Endothelial cell of umbilical vein (primary cell): ENCODE measurements at regions not wholly inside any gene's neighbourhood (a gene's known extent, or its start where the extent isn't known, plus 50 kb on each side); places are given as distances from the start of the nearest gene placed in this dataset.
"Not testable (repeated sequence)": the region's sequence is repeated elsewhere in the genome, so short reads cannot be mapped to it uniquely, and the experiment has no call there.

Experiments
- CTCF ChIP-seq, 2 donors: IDR thresholded peaks; 1 replicate in 1 of 2; 2 replicates in 1 of 2; pipeline ENCODE4 v1.5.1; 2011; ENCODE audit warnings: low read length in 2 of 2, mild to moderate bottlenecking in 2 of 2, moderate library complexity in 2 of 2, control low read depth in 1 of 2, inconsistent platforms in 1 of 2, low read depth in 1 of 2; ENCODE audit not compliant: insufficient read depth in 1 of 2; ENCODE audit errors: extremely low read depth in 1 of 2
- EZH2 ChIP-seq: IDR thresholded peaks from 2 replicates; pipeline ENCODE4 v1.6.1; 2012; ENCODE audit warnings: borderline replicate concordance, low read depth, mild to moderate bottlenecking, moderate library complexity, low read length, inconsistent platforms; ENCODE audit not compliant: severe bottlenecking
- FOS ChIP-seq: IDR thresholded peaks from 2 replicates; pipeline ENCODE4 v1.6.1; 2011; ENCODE audit warnings: mild to moderate bottlenecking, low read length, moderate library complexity, borderline replicate concordance; ENCODE audit not compliant: insufficient read depth
- JUN ChIP-seq: IDR thresholded peaks from 2 replicates; pipeline ENCODE4 v1.6.1; 2011; ENCODE audit warnings: borderline replicate concordance, low read depth; ENCODE audit not compliant: insufficient read length, insufficient read depth
- MAX ChIP-seq: IDR thresholded peaks from 2 replicates; pipeline ENCODE4 v1.6.1; 2011; ENCODE audit not compliant: insufficient read depth, insufficient read length
- MYC ChIP-seq: IDR thresholded peaks from one replicate; pipeline ENCODE4 v1.6.1; 2011; ENCODE audit warnings: mild to moderate bottlenecking, low read depth, low read length
- POLR2A ChIP-seq: IDR thresholded peaks from 2 replicates; pipeline ENCODE4 v1.6.1; 2012; ENCODE audit warnings: low read depth, mild to moderate bottlenecking, control low read depth, low read length
- POLR2AphosphoS5 ChIP-seq: IDR thresholded peaks from 2 replicates; pipeline ENCODE4 v1.6.1; 2012; ENCODE audit warnings: low read depth, mild to moderate bottlenecking, control low read depth, low read length, moderate library complexity; ENCODE audit not compliant: insufficient read depth

GRCh38 chr5:157936776-157937501 is 78.0 kb upstream of the CLINT1 start:
- TF ChIP-seq POLR2AphosphoS5; CTCF (IDR thresholded peaks at IDR 0.05; ENCODE audit: extremely low read depth in 1 of 2, insufficient read depth in 1 of 2, low read depth in 1 of 2, low read length in 2 of 2); POLR2A; MAX; EZH2; MYC; JUN; FOS: not testable (repeated sequence)
